ENCODE measurements at regions not wholly inside any gene's neighbourhood (a gene's known extent, or its start where the extent isn't known, plus 50 kb on each side); places are given as distances from the start of the nearest gene placed in this dataset.
A peak's percentile ranks its signal among the peaks of the same experiment; 100 is the strongest.

GRCh38 chr2:59084326-59084725 is 843.2 kb upstream of the FANCL start:
- H3K27ac ChIP-seq (ENCODE audit: low read depth, low read length) = no peak overlapping the region
- TF ChIP-seq CTCF (conservative IDR thresholded peaks at IDR 0.05) = no peak
- 0 to 64% methylated on average over 1 to 6 of the region's 6 CpGs for WGBS, 2 experiments (ENCODE audit: insufficient coverage in 1 of 2, insufficient read length in 1 of 2)
- H3K36me3 ChIP-seq (ENCODE audit: control insufficient read depth, insufficient read depth, low read length) = no peaks in the 10 kb centered on the region
- H3K27ac Mint-ChIP-seq = no peak overlapping the region
- H3K27me3 ChIP-seq (ENCODE audit: control insufficient read depth, insufficient read depth, low read length, poor library complexity, severe bottlenecking) = no peaks in the 10 kb centered on the region
- H3K9me3 ChIP-seq (ENCODE audit: control insufficient read depth, low read length) = no peaks in the 10 kb centered on the region
- H3K27me3 Mint-ChIP-seq (ENCODE audit: insufficient read depth) = no peaks in the 10 kb centered on the region
- no peak overlapping the region for H3K4me3 Mint-ChIP-seq
- H3K9me3 Mint-ChIP-seq = no peaks in the 10 kb centered on the region
- H3K4me1 Mint-ChIP-seq = no peaks in the 10 kb centered on the region
- no peak for DNase-seq
- no peak overlapping the region for H3K9ac ChIP-seq (ENCODE audit: extremely low read depth, low read length, poor library complexity, severe bottlenecking)
- no peaks in the 10 kb centered on the region for H3K4me1 ChIP-seq (ENCODE audit: control insufficient read depth, insufficient read depth, low read length)
- H3K36me3 Mint-ChIP-seq (ENCODE audit: low read depth) = no peaks in the 10 kb centered on the region
- H3K4me3 ChIP-seq (ENCODE audit: low read length) = no peak overlapping the region

GRCh38 chr2:59083075-59083828 is 842.1 kb upstream of the FANCL start:
- Mint-ChIP-seq H3K4me1 (no peaks in the 10 kb centered on the region), H3K36me3 (ENCODE audit: low read depth) (no peaks in the 10 kb centered on the region), H3K9me3 (no peaks in the 10 kb centered on the region), H3K4me3 (no peak overlapping the region), H3K27me3 (ENCODE audit: insufficient read depth) (no peaks in the 10 kb centered on the region), H3K27ac (no peak overlapping the region)
- H3K27ac ChIP-seq (ENCODE audit: low read depth, low read length) = no peak overlapping the region
- H3K4me3 ChIP-seq (ENCODE audit: low read length) = no peak overlapping the region
- no peaks in the 10 kb centered on the region for H3K9me3 ChIP-seq (ENCODE audit: control insufficient read depth, low read length)
- DNase-seq = no peak
- no peaks in the 10 kb centered on the region for H3K36me3 ChIP-seq (ENCODE audit: control insufficient read depth, insufficient read depth, low read length)
- H3K4me1 ChIP-seq (ENCODE audit: control insufficient read depth, insufficient read depth, low read length) = no peaks in the 10 kb centered on the region
- WGBS, 2 experiments (ENCODE audit: insufficient coverage in 1 of 2, insufficient read length in 1 of 2) = 89 to 91% methylated on average over 3 to 5 of the region's 5 CpGs
- no peaks in the 10 kb centered on the region for H3K27me3 ChIP-seq (ENCODE audit: control insufficient read depth, insufficient read depth, low read length, poor library complexity, severe bottlenecking)
- peak; percentile 44 for TF ChIP-seq CTCF (conservative IDR thresholded peaks at IDR 0.05)
- H3K9ac ChIP-seq (ENCODE audit: extremely low read depth, low read length, poor library complexity, severe bottlenecking) = no peak overlapping the region

GRCh38 chr2:59082657-59083056 is 841.5 kb upstream of the FANCL start:
- H3K27ac ChIP-seq (ENCODE audit: low read depth, low read length) = no peak overlapping the region
- no peaks in the 10 kb centered on the region for H3K27me3 Mint-ChIP-seq (ENCODE audit: insufficient read depth)
- no peaks in the 10 kb centered on the region for H3K9me3 ChIP-seq (ENCODE audit: control insufficient read depth, low read length)
- no peaks in the 10 kb centered on the region for H3K4me1 Mint-ChIP-seq
- no peak overlapping the region for H3K4me3 Mint-ChIP-seq
- DNase-seq = no peak
- H3K4me1 ChIP-seq (ENCODE audit: control insufficient read depth, insufficient read depth, low read length) = no peaks in the 10 kb centered on the region
- H3K36me3 Mint-ChIP-seq (ENCODE audit: low read depth) = no peaks in the 10 kb centered on the region
- TF ChIP-seq CTCF (conservative IDR thresholded peaks at IDR 0.05) = no peak
- no peak overlapping the region for H3K4me3 ChIP-seq (ENCODE audit: low read length)
- H3K9ac ChIP-seq (ENCODE audit: extremely low read depth, low read length, poor library complexity, severe bottlenecking) = no peak overlapping the region
- 91 to 94% methylated on average over 3 to 5 of the region's 5 CpGs for WGBS, 2 experiments (ENCODE audit: insufficient coverage in 1 of 2, insufficient read length in 1 of 2)
- H3K27me3 ChIP-seq (ENCODE audit: control insufficient read depth, insufficient read depth, low read length, poor library complexity, severe bottlenecking) = no peaks in the 10 kb centered on the region
- no peaks in the 10 kb centered on the region for H3K36me3 ChIP-seq (ENCODE audit: control insufficient read depth, insufficient read depth, low read length)
- no peak overlapping the region for H3K27ac Mint-ChIP-seq
- H3K9me3 Mint-ChIP-seq = no peaks in the 10 kb centered on the region

Data from endodermal cell (in vitro differentiated cells).